ENCODE measurements at regions not wholly inside any gene's neighbourhood (a gene's known extent, or its start where the extent isn't known, plus 50 kb on each side); places are given as distances from the start of the nearest gene placed in this dataset.

DNA sequence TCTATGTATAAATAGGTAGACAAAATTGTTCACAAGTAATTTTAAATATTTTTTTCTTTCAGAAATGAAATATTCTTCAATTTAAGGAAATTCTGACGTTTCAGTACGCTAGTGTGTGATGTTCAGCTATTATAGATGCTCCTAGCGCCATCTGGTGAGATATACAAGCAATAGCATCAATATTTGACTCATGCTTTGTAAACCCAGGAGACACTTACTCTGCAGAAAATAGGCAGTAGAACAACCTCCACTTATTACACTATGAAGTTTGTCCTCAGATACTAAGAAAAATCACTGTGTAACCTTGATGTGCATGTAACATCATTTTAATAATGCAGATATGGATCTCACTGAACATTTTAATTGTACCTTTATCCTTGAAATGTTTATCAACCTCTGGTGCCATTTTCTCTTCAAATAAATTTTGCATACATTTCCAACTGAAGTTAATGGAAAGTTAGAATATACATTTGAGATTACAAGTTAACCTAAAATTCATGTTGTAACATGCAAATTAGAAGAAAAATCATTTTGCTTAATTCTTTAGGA lies 151.5 kb upstream of the FAM3C start:
- H2AFZ ChIP-seq (replicated peaks; ENCODE audit: low read length, poor library complexity): no peak overlapping the region
- H3K14ac ChIP-seq (replicated peaks; ENCODE audit: low read depth, low read length): no peak overlapping the region
- no CpG with 5 or more reads among the region's 3 CpGs for WGBS, 2 experiments (ENCODE audit: extremely low coverage in 2 of 2, insufficient read length in 1 of 2)
- no peak overlapping the region for H3K4me2 ChIP-seq (ENCODE audit: low read depth, low read length)
- BruUV-seq (replicated peaks): no TSS peak
- intact Hi-C loops (cut with micrococcal nuclease): loop anchor here (1.0 to 5.0 kb wide), 8 partner anchors 100 to 560 kb away; partner anchors contain the start of genes CPED1 and FAM3C
- H2BK5ac ChIP-seq (ENCODE audit: low read depth, low read length, poor library complexity, severe bottlenecking): no peak overlapping the region
- POLR2A ChIA-PET (ENCODE audit: unreplicated experiment): no interaction called here
- no peak overlapping the region for H3K18ac ChIP-seq (ENCODE audit: low read depth, low read length)
- CTCF ChIA-PET: interaction anchor here (0.6 to 1.6 kb wide), 6 partner anchors 148 to 180 kb away, joined by 3 to 9 read pairs (median 4); partner anchors contain the start of gene FAM3C
- no peak overlapping the region for H2BK20ac ChIP-seq (ENCODE audit: low read depth, low read length)
- H3K23ac ChIP-seq (ENCODE audit: low read depth, low read length): no peak overlapping the region
- H4K8ac ChIP-seq (ENCODE audit: low read depth in 2 of 2, low read length in 2 of 2): no peak overlapping the region
- ATAC-seq (ENCODE audit: low read depth) (peak; percentile 88), DNase-seq (peak; percentile 78)
- H3K27me3 ChIP-seq (ENCODE audit: control insufficient read depth, insufficient read depth, low read length): peaks cover 4% of the 10 kb centered on the region
- H3K4me1 ChIP-seq (ENCODE audit: control insufficient read depth, insufficient read depth, low read length): 0 out of 2 replicates have a peak, but pooled peaks cover 3% of the 10 kb centered on the region
- H3K9me3 ChIP-seq (ENCODE audit: control insufficient read depth, insufficient read depth, low read length): peaks cover 2% of the 10 kb centered on the region; the same call in 1 of the 2 replicates
- no peak overlapping the region for H3K4me3 ChIP-seq (ENCODE audit: insufficient read depth, low read depth, low read length)
- H2BK15ac ChIP-seq (ENCODE audit: low read depth, low read length): no peak overlapping the region
- H4K91ac ChIP-seq (ENCODE audit: insufficient read depth, low read depth, low read length): no peak overlapping the region
- in situ Hi-C loops (cut with MboI; ENCODE audit: low sequenced_read_pairs): loop anchor here (5.0 to 10.0 kb wide), 2 partner anchors 180 to 423 kb away; no protein-coding TSS in a partner anchor
- H3K4ac ChIP-seq (ENCODE audit: low read depth, low read length): no peak overlapping the region
- no peak overlapping the region for H2AK5ac ChIP-seq (ENCODE audit: low read depth, low read length)
- dilution Hi-C loops (cut with HindIII; ENCODE audit: low sequenced_read_pairs, unreplicated experiment): no loop called here
- H3K79me1 ChIP-seq (ENCODE audit: low read depth in 1 of 2, low read length in 2 of 2): no peaks in the 10 kb centered on the region
- no peak overlapping the region for H2AK9ac ChIP-seq (replicated peaks; ENCODE audit: low read depth, low read length, poor library complexity)
- H3K36me3 ChIP-seq (ENCODE audit: control insufficient read depth, insufficient read depth, low read length): no peaks in the 10 kb centered on the region
- H3K9ac ChIP-seq (ENCODE audit: low read depth, low read length): no peak overlapping the region
- H3K27ac ChIP-seq (ENCODE audit: insufficient read depth, low read length): no peak overlapping the region
- TF ChIP-seq RAD21 (IDR thresholded peaks at IDR 0.05; ENCODE audit: low read length): peak; percentile 88
- TF ChIP-seq, protein P1, sequence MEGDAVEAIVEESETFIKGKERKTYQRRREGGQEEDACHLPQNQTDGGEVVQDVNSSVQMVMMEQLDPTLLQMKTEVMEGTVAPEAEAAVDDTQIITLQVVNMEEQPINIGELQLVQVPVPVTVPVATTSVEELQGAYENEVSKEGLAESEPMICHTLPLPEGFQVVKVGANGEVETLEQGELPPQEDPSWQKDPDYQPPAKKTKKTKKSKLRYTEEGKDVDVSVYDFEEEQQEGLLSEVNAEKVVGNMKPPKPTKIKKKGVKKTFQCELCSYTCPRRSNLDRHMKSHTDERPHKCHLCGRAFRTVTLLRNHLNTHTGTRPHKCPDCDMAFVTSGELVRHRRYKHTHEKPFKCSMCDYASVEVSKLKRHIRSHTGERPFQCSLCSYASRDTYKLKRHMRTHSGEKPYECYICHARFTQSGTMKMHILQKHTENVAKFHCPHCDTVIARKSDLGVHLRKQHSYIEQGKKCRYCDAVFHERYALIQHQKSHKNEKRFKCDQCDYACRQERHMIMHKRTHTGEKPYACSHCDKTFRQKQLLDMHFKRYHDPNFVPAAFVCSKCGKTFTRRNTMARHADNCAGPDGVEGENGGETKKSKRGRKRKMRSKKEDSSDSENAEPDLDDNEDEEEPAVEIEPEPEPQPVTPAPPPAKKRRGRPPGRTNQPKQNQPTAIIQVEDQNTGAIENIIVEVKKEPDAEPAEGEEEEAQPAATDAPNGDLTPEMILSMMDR (conservative IDR thresholded peaks at IDR 0.05; ENCODE audit: low read depth, low read length): peak; percentile 91
- TF ChIP-seq MXI1 (IDR thresholded peaks at IDR 0.05; ENCODE audit: borderline replicate concordance, low read depth, low read length): no peak
- peak; percentile 97 for TF ChIP-seq SMC3 (IDR thresholded peaks at IDR 0.05; ENCODE audit: low read depth, low read length)
- peak; percentile 21 for TF ChIP-seq MAFK (IDR thresholded peaks at IDR 0.05; ENCODE audit: low read depth, low read length)
- no peaks in the 10 kb centered on the region for H4K20me1 ChIP-seq (ENCODE audit: insufficient read depth, low read length)
- H4K5ac ChIP-seq (ENCODE audit: low read depth, low read length): no peak overlapping the region
- H3K9me1 ChIP-seq (ENCODE audit: insufficient read depth, low read length): no peaks in the 10 kb centered on the region
- H3K56ac ChIP-seq (ENCODE audit: extremely low read depth, insufficient read depth, low read length): no peak overlapping the region
- no peak overlapping the region for H2BK120ac ChIP-seq (ENCODE audit: low read depth, low read length)

Measured in IMR-90 (cell line).